ENCODE measurements at regions not wholly inside any gene's neighbourhood (a gene's known extent, or its start where the extent isn't known, plus 50 kb on each side); places are given as distances from the start of the nearest gene placed in this dataset.
"Not testable (repeated sequence)": the region's sequence is repeated elsewhere in the genome, so short reads cannot be mapped to it uniquely, and the experiment has no call there.

- Histone ChIP-seq H3K36me3 (no peaks in the 10 kb centered on the region), H3K27me3 (no peaks in the 10 kb centered on the region), H3K9me3 (no peaks in the 10 kb centered on the region), H3K4me3 (no peak overlapping the region), H3K27ac (no peak overlapping the region), H3K4me1 (no peaks in the 10 kb centered on the region)
- intact Hi-C loops (cut with DNase I; ENCODE audit: low total_unique reads), result no loop called here
- 71 to 94% (median 91%) methylated on average over 1 of the region's 1 CpG for WGBS, 5 donors
- DNase-seq, result no peak
- TF ChIP-seq EP300 (IDR thresholded peaks at IDR 0.05), result no peak
- no peak for TF ChIP-seq POLR2A (IDR thresholded peaks at IDR 0.05)
- TF ChIP-seq CTCF (IDR thresholded peaks at IDR 0.05), result no peak
- no peak for TF ChIP-seq POLR2AphosphoS5 (IDR thresholded peaks at IDR 0.05)
Measured at GRCh38 chr4:17024425-17024824, 126.0 kb upstream of the LDB2 start.

GRCh38 chr4:17020901-17021300 is 122.5 kb upstream of the LDB2 start:
- Histone ChIP-seq H3K27me3 (no peaks in the 10 kb centered on the region), H3K4me3 (no peak overlapping the region), H3K4me1 (no peaks in the 10 kb centered on the region), H3K9me3 (no peaks in the 10 kb centered on the region), H3K27ac (no peak overlapping the region), H3K36me3 (no peaks in the 10 kb centered on the region)
- no peak for DNase-seq
- no peak for TF ChIP-seq CTCF (IDR thresholded peaks at IDR 0.05)
- TF ChIP-seq EP300 (IDR thresholded peaks at IDR 0.05), result no peak
- TF ChIP-seq POLR2A (IDR thresholded peaks at IDR 0.05), result no peak
- TF ChIP-seq POLR2AphosphoS5 (IDR thresholded peaks at IDR 0.05), result no peak
- 59 to 79% (median 77%) methylated on average over 4 of the region's 4 CpGs for WGBS, 5 donors
- intact Hi-C loops (cut with DNase I; ENCODE audit: low total_unique reads), result no loop called here

GRCh38 chr4:17020451-17020850 is 122.0 kb upstream of the LDB2 start:
- TF ChIP-seq EP300 (IDR thresholded peaks at IDR 0.05) (no peak), POLR2A (IDR thresholded peaks at IDR 0.05) (no peak), CTCF (IDR thresholded peaks at IDR 0.05) (no peak), POLR2AphosphoS5 (IDR thresholded peaks at IDR 0.05) (no peak)
- no peaks in the 10 kb centered on the region for H3K27me3 ChIP-seq
- 87 to 97% (median 91%) methylated on average over 1 of the region's 1 CpG for WGBS, 5 donors
- H3K4me1 ChIP-seq, result no peaks in the 10 kb centered on the region
- no peaks in the 10 kb centered on the region for H3K36me3 ChIP-seq
- no peak for DNase-seq
- no peak overlapping the region for H3K4me3 ChIP-seq
- intact Hi-C loops (cut with DNase I; ENCODE audit: low total_unique reads), result no loop called here
- H3K27ac ChIP-seq, result no peak overlapping the region
- no peaks in the 10 kb centered on the region for H3K9me3 ChIP-seq

- H3K4me3 ChIP-seq, result not testable (repeated sequence)
Measured at GRCh38 chr4:17018621-17019020, 120.2 kb upstream of the LDB2 start.

GRCh38 chr4:17018013-17018412 is 119.6 kb upstream of the LDB2 start:
- 63 to 81% (median 66%) methylated on average over 3 of the region's 3 CpGs for WGBS, 5 donors
- no peaks in the 10 kb centered on the region for H3K36me3 ChIP-seq
- H3K27me3 ChIP-seq, result no peaks in the 10 kb centered on the region

More at GRCh38 chr4:17018621-17019020, 120.2 kb upstream of the LDB2 start:
- H3K27me3 ChIP-seq; intact Hi-C loops (cut with DNase I; ENCODE audit: low total_unique reads); H3K4me1 ChIP-seq; H3K9me3 ChIP-seq; H3K36me3 ChIP-seq; DNase-seq; H3K27ac ChIP-seq: not testable (repeated sequence)
- 79 to 96% (median 90%) methylated on average over 1 of the region's 1 CpG for WGBS, 5 donors

More at GRCh38 chr4:17018013-17018412, 119.6 kb upstream of the LDB2 start:
- Histone ChIP-seq H3K9me3 (peaks cover 0 to 3% (median 0%) of the 10 kb centered on the region in 4 donors), H3K4me1 (no peaks in the 10 kb centered on the region), H3K4me3 (no peak overlapping the region), H3K27ac (no peak overlapping the region)
- TF ChIP-seq POLR2AphosphoS5 (IDR thresholded peaks at IDR 0.05), result no peak
- TF ChIP-seq POLR2A (IDR thresholded peaks at IDR 0.05), result no peak
- TF ChIP-seq CTCF (IDR thresholded peaks at IDR 0.05), result no peak
- TF ChIP-seq EP300 (IDR thresholded peaks at IDR 0.05), result no peak
- peak in 1 of 2 donors; percentile 6 for DNase-seq
- intact Hi-C loops (cut with DNase I; ENCODE audit: low total_unique reads), result no loop called here

Data from stomach (tissue), 8 donors.